ENCODE measurements at regions not wholly inside any gene's neighbourhood (a gene's known extent, or its start where the extent isn't known, plus 50 kb on each side); places are given as distances from the start of the nearest gene placed in this dataset.

GRCh38 chr5:119785057-119785456 is 155.7 kb downstream of the FAM170A start:
- DNase-seq, result no peak
- no peaks in the 10 kb centered on the region for H3K36me3 ChIP-seq (replicated peaks in 1 of 2)
- no peak overlapping the region for H3K4me3 ChIP-seq

DNA sequence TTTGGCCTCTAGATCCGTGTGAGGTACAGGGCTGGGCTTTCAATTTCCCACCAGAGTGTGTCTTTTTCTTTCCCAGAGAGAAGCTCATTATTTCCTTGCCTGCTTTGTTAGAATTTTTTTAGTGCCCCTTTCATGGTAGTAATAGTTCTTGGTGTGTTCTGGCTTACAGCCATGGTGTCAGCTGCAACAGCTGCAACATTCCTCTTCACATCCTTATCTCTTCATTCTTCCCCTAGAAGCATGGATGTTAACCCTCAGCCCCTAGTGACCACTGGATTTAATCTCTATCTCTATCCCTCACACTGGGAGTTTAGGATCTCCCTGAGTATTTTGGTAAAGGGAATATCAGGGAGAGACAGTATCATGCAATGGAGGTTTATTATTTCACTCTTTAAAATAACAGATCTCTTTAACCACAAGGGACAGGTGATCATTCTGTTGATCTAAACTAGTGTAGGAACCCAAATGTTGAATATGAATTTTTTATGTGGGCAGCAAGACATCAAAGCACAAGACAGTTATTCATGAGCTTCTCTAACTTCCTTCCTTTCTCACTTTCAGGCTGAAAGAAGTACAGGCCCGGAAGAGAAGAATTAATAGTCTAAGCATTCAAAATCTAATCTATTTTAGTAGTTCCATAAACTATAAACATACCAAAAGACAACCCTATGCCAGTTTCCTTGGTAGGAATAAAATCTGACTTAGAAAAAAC is 160.2 kb downstream of the FAM170A start:
- intact Hi-C loops (cut with DNase I), result no loop called here
- no peak overlapping the region for H3K27ac ChIP-seq
- H3K9me3 ChIP-seq (replicated peaks in 1 of 3), result no peaks in the 10 kb centered on the region
- H3K4me3 ChIP-seq, result no peak overlapping the region
- no peaks in the 10 kb centered on the region for H3K27me3 ChIP-seq
- TF ChIP-seq POLR2A (IDR thresholded peaks at IDR 0.05), result no peak
- TF ChIP-seq, protein P1, sequence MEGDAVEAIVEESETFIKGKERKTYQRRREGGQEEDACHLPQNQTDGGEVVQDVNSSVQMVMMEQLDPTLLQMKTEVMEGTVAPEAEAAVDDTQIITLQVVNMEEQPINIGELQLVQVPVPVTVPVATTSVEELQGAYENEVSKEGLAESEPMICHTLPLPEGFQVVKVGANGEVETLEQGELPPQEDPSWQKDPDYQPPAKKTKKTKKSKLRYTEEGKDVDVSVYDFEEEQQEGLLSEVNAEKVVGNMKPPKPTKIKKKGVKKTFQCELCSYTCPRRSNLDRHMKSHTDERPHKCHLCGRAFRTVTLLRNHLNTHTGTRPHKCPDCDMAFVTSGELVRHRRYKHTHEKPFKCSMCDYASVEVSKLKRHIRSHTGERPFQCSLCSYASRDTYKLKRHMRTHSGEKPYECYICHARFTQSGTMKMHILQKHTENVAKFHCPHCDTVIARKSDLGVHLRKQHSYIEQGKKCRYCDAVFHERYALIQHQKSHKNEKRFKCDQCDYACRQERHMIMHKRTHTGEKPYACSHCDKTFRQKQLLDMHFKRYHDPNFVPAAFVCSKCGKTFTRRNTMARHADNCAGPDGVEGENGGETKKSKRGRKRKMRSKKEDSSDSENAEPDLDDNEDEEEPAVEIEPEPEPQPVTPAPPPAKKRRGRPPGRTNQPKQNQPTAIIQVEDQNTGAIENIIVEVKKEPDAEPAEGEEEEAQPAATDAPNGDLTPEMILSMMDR (IDR thresholded peaks at IDR 0.05), result no peak
- H3K4me1 ChIP-seq (replicated peaks in 1 of 2), result no peaks in the 10 kb centered on the region
- no peak for DNase-seq
- H3K36me3 ChIP-seq (replicated peaks in 1 of 2), result no peaks in the 10 kb centered on the region
- 46 to 69% (median 58%) methylated on average over 2 of the region's 2 CpGs for WGBS, 4 donors

More at GRCh38 chr5:119785057-119785456, 155.7 kb downstream of the FAM170A start:
- Histone ChIP-seq H3K4me1 (replicated peaks in 1 of 2) (no peaks in the 10 kb centered on the region), H3K27ac (no peak overlapping the region), H3K27me3 (no peaks in the 10 kb centered on the region), H3K9me3 (replicated peaks in 1 of 3) (no peaks in the 10 kb centered on the region)
- TF ChIP-seq, protein P1 (IDR thresholded peaks at IDR 0.05), result no peak
- no peak for TF ChIP-seq POLR2A (IDR thresholded peaks at IDR 0.05)
- intact Hi-C loops (cut with DNase I), result no loop called here

DNA sequence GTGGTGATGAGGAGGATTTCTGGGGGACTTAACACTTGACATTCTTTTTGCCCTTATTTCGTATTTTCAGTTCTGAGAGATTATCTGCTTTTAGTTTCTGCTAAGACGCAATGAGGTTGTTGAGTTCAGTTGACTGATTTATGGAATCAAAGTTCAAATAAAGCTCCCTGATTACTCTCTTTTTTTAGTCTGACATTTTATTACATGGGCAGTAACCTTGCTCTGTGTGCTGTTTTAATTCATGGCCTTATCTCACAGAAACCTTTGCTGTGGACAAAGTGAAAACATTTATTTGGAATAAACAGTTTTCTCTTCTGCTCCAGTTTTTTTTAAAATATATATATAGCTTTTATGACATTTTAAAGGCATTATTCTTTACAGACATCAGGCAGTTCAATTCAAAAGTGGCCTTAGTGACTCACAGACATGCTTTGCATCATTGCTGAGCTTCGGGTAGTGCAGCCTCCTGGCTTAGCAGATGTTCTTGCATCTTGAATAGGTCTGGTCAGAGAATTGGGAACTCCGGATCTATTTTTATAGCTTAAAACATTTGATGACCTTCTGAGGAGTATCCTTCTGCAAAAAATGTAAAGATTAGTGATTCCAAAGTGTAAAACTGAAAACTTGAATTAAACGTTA is 162.9 kb downstream of the FAM170A start:
- Histone ChIP-seq H3K27me3 (no peaks in the 10 kb centered on the region), H3K4me1 (replicated peaks in 1 of 2) (no peaks in the 10 kb centered on the region), H3K4me3 (no peak overlapping the region), H3K9me3 (replicated peaks in 1 of 3) (no peaks in the 10 kb centered on the region), H3K27ac (no peak overlapping the region), H3K36me3 (replicated peaks in 1 of 2) (no peaks in the 10 kb centered on the region)
- no peak for TF ChIP-seq POLR2A (IDR thresholded peaks at IDR 0.05)
- intact Hi-C loops (cut with DNase I), result no loop called here
- DNase-seq, result no peak
- WGBS, 4 donors, result 25 to 30% (median 27%) methylated on average over 5 of the region's 5 CpGs

DNA sequence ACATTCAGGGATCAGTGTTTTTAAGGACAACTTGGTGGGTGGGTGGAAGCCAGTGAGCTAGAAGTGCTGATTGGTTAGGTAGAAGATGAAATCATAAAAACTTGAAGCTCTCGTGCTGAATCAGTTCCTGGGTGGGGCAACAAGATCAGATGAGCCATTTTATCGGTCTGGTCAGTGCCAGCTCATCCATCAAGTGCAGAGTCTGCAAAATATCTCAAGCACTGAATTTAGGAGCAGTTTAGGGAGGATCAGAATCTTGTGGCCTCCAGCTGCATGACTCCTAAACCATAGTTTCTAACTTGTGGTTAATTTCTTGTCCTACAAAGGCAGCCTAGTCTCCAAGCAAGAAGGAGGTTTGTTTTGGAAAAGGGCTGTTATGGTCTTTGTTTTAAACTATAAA is 166.4 kb downstream of the FAM170A start:
- Histone ChIP-seq H3K27me3 (no peaks in the 10 kb centered on the region), H3K27ac (no peak overlapping the region), H3K4me3 (no peak overlapping the region), H3K36me3 (replicated peaks in 1 of 2) (no peaks in the 10 kb centered on the region), H3K4me1 (replicated peaks in 1 of 2) (no peaks in the 10 kb centered on the region), H3K9me3 (replicated peaks in 1 of 3) (no peaks in the 10 kb centered on the region)
- intact Hi-C loops (cut with DNase I), result no loop called here
- DNase-seq, result no peak
- 34 to 54% (median 39%) methylated on average over 2 of the region's 2 CpGs for WGBS, 4 donors
- TF ChIP-seq, protein P1 (IDR thresholded peaks at IDR 0.05), result no peak
- TF ChIP-seq POLR2A (IDR thresholded peaks at IDR 0.05), result no peak

GRCh38 chr5:119801570-119801969 is 172.2 kb downstream of the FAM170A start:
- TF ChIP-seq, protein P1 (IDR thresholded peaks at IDR 0.05), result no peak
- no peak for TF ChIP-seq POLR2A (IDR thresholded peaks at IDR 0.05)
- 61 to 69% (median 64%) methylated on average over 2 of the region's 2 CpGs for whole genome bisulfite sequencing, 4 donors

More at GRCh38 chr5:119801570-119801969, 172.2 kb downstream of the FAM170A start:
- Histone ChIP-seq H3K4me1 (replicated peaks in 1 of 2) (no peaks in the 10 kb centered on the region), H3K36me3 (replicated peaks in 1 of 2) (no peaks in the 10 kb centered on the region), H3K27me3 (no peaks in the 10 kb centered on the region), H3K9me3 (replicated peaks in 1 of 3) (no peaks in the 10 kb centered on the region), H3K27ac (no peak overlapping the region), H3K4me3 (no peak overlapping the region)
- DNase-seq, result no peak
- intact Hi-C loops (cut with DNase I), result no loop called here
